ENCODE measurements at regions not wholly inside any gene's neighbourhood (a gene's known extent, or its start where the extent isn't known, plus 50 kb on each side); places are given as distances from the start of the nearest gene placed in this dataset.

DNA sequence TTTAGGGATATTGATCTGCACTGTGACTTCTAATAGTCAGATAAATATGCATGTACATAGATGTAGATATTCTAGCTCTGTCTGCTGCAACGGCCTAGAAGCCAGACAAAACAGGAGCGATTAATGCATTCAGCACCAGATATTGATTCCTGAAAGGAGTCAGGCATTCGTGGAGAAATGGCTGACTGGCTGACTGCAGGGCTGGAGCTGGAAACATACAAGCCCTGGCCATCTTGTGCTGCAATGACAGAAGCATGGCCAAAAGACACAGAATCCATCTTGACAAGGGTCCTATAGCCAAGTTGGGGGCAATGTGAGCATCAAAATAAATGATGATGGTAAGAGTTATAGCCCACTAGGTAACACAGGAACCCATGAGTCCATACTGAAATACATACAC, 231.5 kb upstream of the KLHL29 start:
- no peak for DNase-seq

DNA sequence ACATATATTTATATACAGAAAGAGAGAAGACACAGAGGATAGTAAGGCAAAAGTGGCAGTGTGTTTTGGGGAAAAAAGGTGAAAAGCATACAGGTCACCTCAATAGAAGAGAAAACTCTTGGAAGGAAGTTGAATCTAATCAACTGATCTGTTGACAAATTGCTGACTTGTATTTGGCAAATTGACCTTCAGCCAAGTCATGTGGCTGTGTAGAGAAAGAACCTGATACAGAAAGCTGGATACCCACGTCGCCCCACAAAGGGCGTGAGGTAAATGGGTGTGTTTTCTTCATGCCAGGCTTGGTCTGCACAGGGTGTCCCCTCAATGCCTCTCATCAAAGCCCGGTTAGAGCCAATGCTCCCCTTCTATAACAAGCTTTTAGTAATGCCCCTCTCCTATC, 230.0 kb upstream of the KLHL29 start:
- DNase-seq, result no peak

GRCh38 chr2:23157812-23158211, 227.2 kb upstream of the KLHL29 start:
- DNase-seq, result no peak

DNA sequence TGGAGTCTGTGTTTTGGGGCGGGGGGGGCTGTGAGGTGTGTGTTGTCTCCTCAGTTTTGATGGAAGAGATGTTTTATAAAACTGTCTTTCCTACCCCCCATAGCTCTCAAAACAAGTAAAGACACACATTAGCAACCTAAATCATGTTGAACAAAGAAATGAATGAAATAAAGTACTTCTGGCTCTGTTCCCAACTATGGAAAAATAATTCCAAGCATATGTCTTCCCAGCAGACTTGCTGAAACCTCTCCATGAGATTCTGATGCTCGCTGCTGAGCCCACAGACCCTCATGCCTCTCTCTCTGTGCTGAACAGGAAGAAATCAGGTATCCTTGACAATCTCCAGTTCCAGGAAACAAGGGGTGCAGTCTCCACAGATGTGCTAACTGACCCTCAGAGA, 226.7 kb upstream of the KLHL29 start:
- DNase-seq, result no peak

- no peak for DNase-seq
These were observed 225.1 kb upstream of the KLHL29 start for GRCh38 chr2:23159746-23160405.

DNA sequence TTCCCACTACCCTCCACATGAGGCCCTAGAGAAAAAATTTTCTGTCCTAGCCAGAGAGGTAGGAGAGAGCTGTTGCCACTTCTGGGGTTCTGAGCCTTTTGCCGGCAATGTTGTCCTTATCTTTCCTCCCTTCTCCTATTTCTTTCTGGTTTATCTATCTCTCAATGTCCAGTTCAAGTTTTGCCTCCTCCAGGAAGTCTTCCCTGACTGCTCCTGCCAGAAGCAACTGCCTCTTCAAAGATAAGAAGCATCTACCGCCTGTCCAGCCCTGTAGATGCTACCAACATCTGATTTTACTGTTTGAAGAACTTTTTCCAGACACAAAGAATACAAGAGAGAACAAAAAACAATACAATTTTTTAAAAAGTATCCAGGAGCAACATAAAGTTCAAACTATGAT, 220.8 kb upstream of the KLHL29 start:
- DNase-seq, result no peak

DNA sequence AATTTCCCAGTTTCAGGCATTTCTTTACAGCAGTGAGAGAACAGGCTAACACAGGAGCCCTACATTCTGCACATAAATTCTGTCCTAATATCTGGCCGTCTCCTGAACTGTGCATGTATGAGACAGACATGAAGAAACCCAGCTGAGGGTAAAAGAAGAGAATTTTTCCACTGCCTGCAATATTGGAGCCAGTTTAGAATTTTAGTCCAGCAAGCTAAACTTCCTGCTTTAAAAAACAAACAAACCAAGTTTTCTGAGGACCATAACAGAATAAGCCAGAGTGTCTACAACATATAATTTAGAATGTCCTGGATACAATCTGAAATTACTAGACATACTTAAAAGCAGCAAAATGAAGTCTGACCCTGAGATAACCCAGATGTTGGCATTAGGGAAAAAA, 215.1 kb upstream of the KLHL29 start:
- no peak for DNase-seq

DNA sequence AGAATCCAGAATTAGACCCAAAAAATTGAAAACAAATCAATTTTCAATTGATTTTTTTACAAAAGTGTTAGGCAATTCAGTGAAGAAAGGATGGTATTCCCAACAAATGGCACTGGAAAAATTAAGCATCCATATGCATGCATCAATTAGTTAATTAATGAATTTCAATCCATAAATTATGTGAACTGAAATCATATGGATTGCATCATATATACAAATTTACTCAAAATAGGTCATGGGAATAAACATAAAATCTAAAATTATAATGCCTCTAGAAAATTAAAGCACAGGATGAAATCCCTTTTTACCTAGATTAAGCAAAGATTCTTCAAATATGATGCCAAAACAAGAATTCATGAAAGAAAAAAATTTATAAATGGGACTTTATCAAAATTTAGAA, 213.9 kb upstream of the KLHL29 start:
- DNase-seq, result no peak

DNA sequence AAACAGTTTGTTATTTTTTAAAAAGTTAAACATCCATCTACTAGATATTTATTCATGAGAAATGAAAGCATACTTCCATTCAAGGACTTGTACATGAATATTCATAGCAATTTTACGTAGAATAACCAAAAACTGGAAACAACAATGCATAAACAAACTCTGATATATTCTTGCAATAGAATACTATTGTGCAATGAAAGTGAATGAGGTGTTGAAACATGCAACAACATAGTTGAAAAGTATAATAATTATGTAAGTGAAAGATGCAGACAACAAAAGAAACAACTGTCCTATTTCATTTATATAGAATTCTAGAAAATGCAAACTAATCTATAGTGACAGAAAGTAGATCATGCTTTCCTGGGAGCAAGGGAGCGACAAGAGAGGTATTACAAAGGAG, 206.6 kb upstream of the KLHL29 start:
- DNase-seq, result no peak

- no peak for DNase-seq
These were observed 201.2 kb upstream of the KLHL29 start for GRCh38 chr2:23183733-23184132.

- DNase-seq, result no peak
These were observed 186.5 kb upstream of the KLHL29 start for GRCh38 chr2:23198316-23199114.

GRCh38 chr2:23199115-23199918, 185.7 kb upstream of the KLHL29 start:
- no peak for DNase-seq

- DNase-seq, result no peak
These were observed 184.8 kb upstream of the KLHL29 start for GRCh38 chr2:23200068-23200786.

DNA sequence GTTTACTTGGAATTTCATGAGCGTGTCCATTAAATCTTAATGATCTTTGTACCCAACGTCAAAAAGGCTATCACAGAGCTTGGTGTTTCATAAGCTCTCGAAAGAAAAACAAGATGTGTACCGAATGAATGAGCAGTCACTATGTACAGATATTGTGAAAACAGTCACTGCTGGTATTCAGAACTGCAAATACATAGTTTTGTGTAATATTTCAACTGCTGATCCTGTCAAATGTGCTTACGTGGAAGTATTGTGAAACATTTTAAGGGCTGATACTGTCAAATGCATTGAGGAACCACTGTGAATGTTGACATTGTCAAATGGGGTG, 184.2 kb upstream of the KLHL29 start:
- no peak for DNase-seq

DNA sequence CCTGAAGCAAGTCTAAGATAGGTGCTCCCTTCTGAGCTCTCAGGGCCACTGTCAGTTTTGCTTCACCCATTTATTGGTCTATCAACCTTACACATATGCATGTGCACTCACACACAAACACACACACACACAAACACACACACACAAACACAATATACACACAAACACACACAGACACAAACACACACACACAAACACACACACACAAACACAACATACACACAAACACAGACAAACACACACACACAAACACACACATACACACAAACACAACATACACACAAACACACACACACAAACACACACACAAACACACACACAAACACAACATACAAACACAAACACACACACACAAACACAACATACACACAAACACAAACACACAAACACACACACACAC, 181.6 kb upstream of the KLHL29 start:
- no peak for DNase-seq

DNA sequence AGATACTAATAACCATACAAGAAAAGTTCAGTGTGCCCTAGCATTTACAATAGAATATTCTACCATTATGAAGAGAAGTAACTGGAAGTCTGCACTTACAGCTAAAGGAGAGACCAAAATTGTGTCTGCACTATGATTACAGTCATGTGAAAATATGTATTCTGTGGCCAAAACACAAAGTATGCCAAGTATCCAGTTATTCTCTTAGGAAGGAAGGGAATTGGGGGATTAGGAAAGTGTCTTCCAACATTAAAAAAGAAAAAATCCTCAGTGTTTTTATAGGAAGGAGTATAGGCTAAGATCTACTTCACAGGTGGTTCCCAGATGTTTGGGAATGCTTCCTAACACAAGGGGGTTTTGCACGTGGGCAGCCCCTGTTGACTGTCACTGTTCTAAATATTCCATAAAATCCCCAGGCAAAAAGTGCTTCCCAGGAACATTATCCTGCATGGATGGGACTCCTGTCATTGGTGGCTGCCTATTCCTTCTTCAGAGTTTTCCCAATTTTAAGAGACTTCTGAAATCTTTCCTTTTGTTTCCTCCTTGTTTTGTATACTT, 180.2 kb upstream of the KLHL29 start:
- no peak for DNase-seq

DNA sequence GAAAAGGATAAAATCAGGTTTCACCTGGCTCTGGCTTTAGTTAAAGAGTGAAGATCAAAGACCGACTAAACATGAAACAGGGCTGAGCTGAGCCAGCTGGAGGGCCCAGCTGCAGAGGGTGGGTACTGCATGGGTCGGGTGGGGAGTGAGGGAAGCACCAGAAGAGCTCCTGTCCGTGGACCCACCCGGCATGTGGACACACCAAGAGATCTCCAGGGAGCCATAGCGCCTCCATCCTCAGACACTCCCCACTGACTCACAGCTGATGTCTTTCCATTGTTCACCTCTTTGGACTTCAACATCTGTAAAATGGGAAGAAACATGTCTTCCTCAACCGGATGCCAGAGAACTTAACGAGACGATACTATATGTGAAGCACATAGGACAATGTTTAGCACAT, 178.3 kb upstream of the KLHL29 start:
- no peak for DNase-seq

DNA sequence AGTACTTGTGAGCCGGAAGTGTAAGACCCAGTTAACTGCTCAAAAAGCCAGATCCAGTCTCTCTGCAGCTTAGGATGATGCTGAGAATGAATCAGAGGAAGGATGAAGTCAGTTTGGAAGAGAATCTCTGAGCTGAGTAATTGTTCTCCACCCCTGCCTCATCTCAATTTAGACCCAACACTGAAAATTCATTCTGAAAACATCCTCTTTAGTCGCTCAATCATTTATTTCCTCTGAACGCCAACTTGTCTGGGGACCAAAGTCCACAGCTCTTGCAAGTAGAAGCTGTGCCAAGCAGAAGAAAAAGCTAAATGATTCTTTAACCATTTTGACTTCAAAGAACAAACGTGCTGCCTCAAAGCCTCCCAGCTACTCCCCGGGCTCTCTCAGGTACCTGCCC, 177.1 kb upstream of the KLHL29 start:
- no peak for DNase-seq

GRCh38 chr2:23208339-23208738, 176.6 kb upstream of the KLHL29 start:
- DNase-seq, result no peak

DNA sequence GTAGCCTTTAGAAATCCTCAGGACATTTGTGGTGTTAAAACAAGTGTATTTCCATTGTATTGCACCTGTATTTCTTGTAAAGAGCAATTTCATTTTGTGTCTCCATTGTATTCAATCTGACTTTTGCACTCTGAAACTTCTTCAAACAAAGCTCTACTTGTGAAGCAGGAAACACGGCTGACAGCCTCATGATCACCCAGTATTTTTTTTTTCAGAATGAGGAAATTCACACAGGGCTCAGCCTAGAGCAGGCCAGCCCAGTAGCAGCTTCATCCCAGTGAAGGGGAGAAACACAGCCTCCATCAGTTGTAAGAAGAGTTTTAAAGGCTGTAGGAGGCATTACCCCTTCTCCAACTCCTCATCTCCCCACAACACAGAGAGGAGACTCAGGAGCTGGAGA, 175.9 kb upstream of the KLHL29 start:
- DNase-seq, result peak in 1 of 56 donors; percentile 3

GRCh38 chr2:23211987-23212583, 172.9 kb upstream of the KLHL29 start:
- DNase-seq, result no peak

Measured in nucleus accumbens (tissue), 56 donors.